Body of pancreas (tissue), 4 donors: ENCODE measurements at regions not wholly inside any gene's neighbourhood (a gene's known extent, or its start where the extent isn't known, plus 50 kb on each side); places are given as distances from the start of the nearest gene placed in this dataset.

ENCODE experiments used
- POLR2A ChIP-seq, 3 donors: fragments of 450-650 bp; IDR thresholded peaks; one replicate each; pipeline ENCODE4 v1.6.1; 2016; ENCODE audit warnings: antibody characterized with exemption in 3 of 3, mild to moderate bottlenecking in 2 of 3
- TF ChIP-seq, protein P1 (sequence below), 7 experiments: fragments of 450-650 bp in 4 of 7; fragments of 200-600 bp in 3 of 7; sonication (generic) in 3 of 7; IDR thresholded peaks; one replicate each; pipeline ENCODE4 v1.5.1; 2016 to 2019; ENCODE audit warnings: antibody characterized with exemption in 7 of 7

DNA sequence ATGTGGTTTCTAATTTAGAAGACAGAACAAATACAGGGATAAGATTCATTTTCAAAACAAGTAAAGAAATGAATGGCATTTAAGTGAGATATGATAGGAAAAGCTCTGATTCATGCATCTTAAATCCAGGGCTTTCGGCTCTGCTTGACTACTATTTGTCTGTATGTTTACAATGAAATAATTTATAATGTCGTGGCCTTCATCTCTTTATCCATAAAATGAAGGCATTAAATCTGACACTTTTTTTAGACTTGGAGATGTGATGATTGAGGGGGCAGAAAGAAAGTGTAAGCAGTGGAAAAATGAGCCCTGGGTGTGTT, 115.7 kb upstream of the KIT start:
- TF ChIP-seq, protein P1, sequence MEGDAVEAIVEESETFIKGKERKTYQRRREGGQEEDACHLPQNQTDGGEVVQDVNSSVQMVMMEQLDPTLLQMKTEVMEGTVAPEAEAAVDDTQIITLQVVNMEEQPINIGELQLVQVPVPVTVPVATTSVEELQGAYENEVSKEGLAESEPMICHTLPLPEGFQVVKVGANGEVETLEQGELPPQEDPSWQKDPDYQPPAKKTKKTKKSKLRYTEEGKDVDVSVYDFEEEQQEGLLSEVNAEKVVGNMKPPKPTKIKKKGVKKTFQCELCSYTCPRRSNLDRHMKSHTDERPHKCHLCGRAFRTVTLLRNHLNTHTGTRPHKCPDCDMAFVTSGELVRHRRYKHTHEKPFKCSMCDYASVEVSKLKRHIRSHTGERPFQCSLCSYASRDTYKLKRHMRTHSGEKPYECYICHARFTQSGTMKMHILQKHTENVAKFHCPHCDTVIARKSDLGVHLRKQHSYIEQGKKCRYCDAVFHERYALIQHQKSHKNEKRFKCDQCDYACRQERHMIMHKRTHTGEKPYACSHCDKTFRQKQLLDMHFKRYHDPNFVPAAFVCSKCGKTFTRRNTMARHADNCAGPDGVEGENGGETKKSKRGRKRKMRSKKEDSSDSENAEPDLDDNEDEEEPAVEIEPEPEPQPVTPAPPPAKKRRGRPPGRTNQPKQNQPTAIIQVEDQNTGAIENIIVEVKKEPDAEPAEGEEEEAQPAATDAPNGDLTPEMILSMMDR (IDR thresholded peaks at IDR 0.05), result no peak
- no peak for TF ChIP-seq POLR2A (IDR thresholded peaks at IDR 0.05)
